Right atrium auricular region (tissue), 2 donors: ENCODE measurements at regions not wholly inside any gene's neighbourhood (a gene's known extent, or its start where the extent isn't known, plus 50 kb on each side); places are given as distances from the start of the nearest gene placed in this dataset.
"Not testable (repeated sequence)": the region's sequence is repeated elsewhere in the genome, so short reads cannot be mapped to it uniquely, and the experiment has no call there.

ENCODE experiments used
- DNase-seq: peaks from one replicate; pipeline ENCODE4 v3.0.0-alpha.2; 2019; ENCODE audit warnings: low spot score
- H3K27ac ChIP-seq, 2 donors: fragments of 200-600 bp; sonication (generic); 1 replicate in 1 of 2; 2 replicates in 1 of 2; pipeline ENCODE4 v1.5.1; 2016 to 2019
- H3K27me3 ChIP-seq, 2 donors: fragments of 200-600 bp; sonication (generic); one replicate each; pipeline versions ENCODE4 v1.5.1 to v1.6.0; 2017 to 2019
- H3K36me3 ChIP-seq: fragments of 200-600 bp; sonication (generic); one replicate; pipeline ENCODE4 v1.5.1; 2016
- H3K4me1 ChIP-seq, 2 donors: fragments of 200-600 bp; sonication (generic); one replicate each; pipeline versions ENCODE4 v1.5.1 to v1.6.0; 2017 to 2019
- H3K4me3 ChIP-seq, 2 donors: fragments of 200-600 bp; sonication (generic); 1 replicate in 1 of 2; 2 replicates in 1 of 2; pipeline ENCODE4 v1.5.1; 2017 to 2019; ENCODE audit warnings: mild to moderate bottlenecking in 1 of 2, moderate library complexity in 1 of 2
- H3K9me3 ChIP-seq, 2 donors: fragments of 200-600 bp; sonication (generic); one replicate each; pipeline ENCODE4 v1.5.1; 2019
- CTCF ChIP-seq, 2 donors: fragments of 200-600 bp; sonication (generic); IDR thresholded peaks; one replicate each; pipeline ENCODE4 v1.5.1; 2019; ENCODE audit warnings: antibody characterized with exemption in 2 of 2

- DNase-seq, result no peak
- TF ChIP-seq CTCF (IDR thresholded peaks at IDR 0.05), result no peak
- H3K27me3 ChIP-seq, result no peaks in the 10 kb centered on the region
- no peak overlapping the region for H3K4me3 ChIP-seq
- no peaks in the 10 kb centered on the region for H3K4me1 ChIP-seq
- H3K36me3 ChIP-seq, result no peaks in the 10 kb centered on the region
- H3K27ac ChIP-seq, result no peak overlapping the region
- H3K9me3 ChIP-seq, result peaks cover 0 to 10% of the 10 kb centered on the region in 2 donors
Measured at GRCh38 chr6:103101267-103101666, 1707.8 kb downstream of the GRIK2 start.

- not testable (repeated sequence) for H3K4me1 ChIP-seq, H3K27me3 ChIP-seq, H3K4me3 ChIP-seq, DNase-seq, H3K36me3 ChIP-seq, H3K27ac ChIP-seq
- peaks cover 0 to 21% of the 10 kb centered on the region in 2 donors for H3K9me3 ChIP-seq
Measured at GRCh38 chr6:103092414-103092813, 1698.9 kb downstream of the GRIK2 start.

GRCh38 chr6:103085801-103086200, 1692.3 kb downstream of the GRIK2 start:
- no peaks in the 10 kb centered on the region for H3K4me1 ChIP-seq
- no peaks in the 10 kb centered on the region for H3K9me3 ChIP-seq
- H3K27ac ChIP-seq, result no peak overlapping the region
- TF ChIP-seq CTCF (IDR thresholded peaks at IDR 0.05), result no peak
- DNase-seq, result no peak
- no peaks in the 10 kb centered on the region for H3K27me3 ChIP-seq
- no peaks in the 10 kb centered on the region for H3K36me3 ChIP-seq
- H3K4me3 ChIP-seq, result no peak overlapping the region

- DNase-seq, result no peak
- H3K27me3 ChIP-seq, result no peaks in the 10 kb centered on the region
- no peaks in the 10 kb centered on the region for H3K9me3 ChIP-seq
- no peak overlapping the region for H3K4me3 ChIP-seq
- H3K27ac ChIP-seq, result no peak overlapping the region
- TF ChIP-seq CTCF (IDR thresholded peaks at IDR 0.05), result no peak
- no peaks in the 10 kb centered on the region for H3K36me3 ChIP-seq
- H3K4me1 ChIP-seq, result no peaks in the 10 kb centered on the region
Measured at GRCh38 chr6:103081876-103082630, 1688.5 kb downstream of the GRIK2 start.

- no peaks in the 10 kb centered on the region for H3K27me3 ChIP-seq
- H3K4me1 ChIP-seq, result no peaks in the 10 kb centered on the region
- H3K4me3 ChIP-seq, result no peak overlapping the region
- no peaks in the 10 kb centered on the region for H3K9me3 ChIP-seq
- no peaks in the 10 kb centered on the region for H3K36me3 ChIP-seq
- H3K27ac ChIP-seq, result no peak overlapping the region
- DNase-seq, result no peak
- no peak for TF ChIP-seq CTCF (IDR thresholded peaks at IDR 0.05)
Measured at GRCh38 chr6:103081126-103081525, 1687.6 kb downstream of the GRIK2 start.

GRCh38 chr6:103080497-103080896, 1687.0 kb downstream of the GRIK2 start:
- no peak for TF ChIP-seq CTCF (IDR thresholded peaks at IDR 0.05)
- Histone ChIP-seq H3K9me3 (no peaks in the 10 kb centered on the region), H3K27me3 (no peaks in the 10 kb centered on the region), H3K4me1 (no peaks in the 10 kb centered on the region), H3K27ac (no peak overlapping the region), H3K4me3 (no peak overlapping the region), H3K36me3 (no peaks in the 10 kb centered on the region)
- DNase-seq, result no peak
